GM21737 (cell line): ENCODE measurements at regions not wholly inside any gene's neighbourhood (a gene's known extent, or its start where the extent isn't known, plus 50 kb on each side); places are given as distances from the start of the nearest gene placed in this dataset.
"Not testable (repeated sequence)": the region's sequence is repeated elsewhere in the genome, so short reads cannot be mapped to it uniquely, and the experiment has no call there.

Experiments used
- ATAC-seq: cut with Tn5 transposase; IDR thresholded peaks from one replicate; pipeline ENCODE4 v1.9.1; 2021; ENCODE audit warnings: mild to moderate bottlenecking, moderate library complexity; ENCODE audit not compliant: unreplicated experiment

DNA sequence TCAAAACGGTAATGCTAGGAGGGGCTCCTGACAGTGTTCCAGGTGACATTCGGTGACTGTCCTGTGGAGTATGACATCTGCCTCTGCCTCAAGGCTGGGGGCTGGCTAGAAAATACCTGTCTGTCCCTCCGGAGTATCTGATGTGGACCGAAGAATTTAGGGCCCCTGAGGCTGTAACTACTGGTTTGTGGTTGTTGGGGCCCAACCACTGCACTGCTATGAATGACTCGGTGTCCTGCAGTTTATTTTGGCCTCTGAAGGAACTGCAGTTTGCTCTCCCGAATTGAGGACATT lies 198.9 kb upstream of the CAND1 start:
- ATAC-seq: no peak

DNA sequence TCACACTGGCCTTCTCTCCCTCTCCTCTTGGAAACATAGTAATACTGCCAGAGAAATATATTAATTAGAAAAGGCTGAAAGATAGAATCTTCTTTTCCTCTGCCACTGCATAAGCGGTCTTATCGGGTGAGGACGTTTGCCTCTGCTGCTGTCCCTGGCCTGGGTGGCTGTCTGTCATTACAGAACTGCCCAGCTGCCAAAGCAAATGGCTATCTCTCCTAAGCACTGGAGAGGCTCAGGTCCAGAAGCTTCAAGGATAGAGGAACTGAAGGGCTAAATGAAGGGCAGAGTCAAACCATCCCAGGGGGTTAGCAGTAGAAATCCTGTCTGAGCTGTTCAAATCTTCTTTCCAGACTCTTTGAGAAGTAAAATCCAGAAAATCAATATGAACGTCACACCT lies 198.6 kb upstream of the CAND1 start:
- ATAC-seq: no peak

DNA sequence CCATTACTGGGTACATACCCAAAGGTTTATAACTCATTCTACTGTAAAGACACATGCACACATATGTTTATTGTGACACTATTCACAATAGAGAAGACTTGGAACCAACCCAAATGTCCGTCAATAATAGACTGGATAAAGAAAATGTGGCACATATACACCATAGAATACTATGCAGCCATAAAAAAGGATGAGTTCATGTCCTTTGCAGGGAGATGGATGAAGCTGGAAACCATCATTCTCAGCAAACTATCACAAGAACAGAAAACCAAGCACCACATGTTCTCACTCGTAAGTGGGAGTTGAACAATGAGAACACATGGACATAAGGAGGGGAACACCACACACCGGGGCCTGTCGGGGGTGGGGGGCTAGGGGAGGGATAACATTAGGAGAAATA lies 196.9 kb upstream of the CAND1 start:
- not testable (repeated sequence) for ATAC-seq

DNA sequence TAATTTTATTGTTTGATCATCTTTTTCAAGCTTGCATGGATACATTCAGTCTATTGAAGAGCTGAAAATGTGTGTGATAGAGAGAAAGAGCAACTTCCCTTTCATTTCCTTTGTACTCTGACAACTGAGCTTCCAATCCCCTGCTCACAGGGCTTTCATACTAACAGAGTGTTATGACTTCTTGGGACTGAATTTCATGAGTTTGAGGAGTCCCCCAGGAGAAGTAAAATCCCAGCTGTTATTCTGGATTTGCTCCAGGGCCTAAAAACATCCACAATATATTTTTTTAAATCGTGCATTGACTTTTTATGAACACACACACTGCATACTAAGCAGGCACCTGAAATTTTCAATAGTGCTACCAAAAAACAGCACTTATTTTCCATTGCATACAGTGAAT lies 195.8 kb upstream of the CAND1 start:
- no peak for ATAC-seq

- ATAC-seq: no peak
Measured at GRCh38 chr12:67074072-67074471, 195.1 kb upstream of the CAND1 start.

GRCh38 chr12:67077617-67078016 lies 191.5 kb upstream of the CAND1 start:
- no peak for ATAC-seq

DNA sequence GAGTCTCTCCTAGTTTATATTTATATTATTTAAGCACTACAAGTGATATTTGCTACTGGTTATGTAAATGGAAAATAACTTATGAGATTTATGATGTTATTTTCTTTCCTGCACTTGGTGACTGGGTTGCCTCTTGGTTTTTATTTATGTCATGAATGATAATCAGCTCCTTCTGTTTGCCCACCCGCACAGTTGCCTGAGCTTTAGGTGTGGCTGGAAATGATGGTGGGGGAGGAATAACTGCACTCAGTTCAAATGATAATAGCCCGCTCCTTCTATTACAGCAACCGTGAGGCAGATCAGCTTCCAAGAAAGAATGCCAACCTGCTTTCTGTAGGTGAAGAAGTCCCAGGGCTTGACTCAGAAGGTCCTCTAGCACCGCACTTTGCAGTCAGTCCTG lies 190.2 kb upstream of the CAND1 start:
- no peak for ATAC-seq

DNA sequence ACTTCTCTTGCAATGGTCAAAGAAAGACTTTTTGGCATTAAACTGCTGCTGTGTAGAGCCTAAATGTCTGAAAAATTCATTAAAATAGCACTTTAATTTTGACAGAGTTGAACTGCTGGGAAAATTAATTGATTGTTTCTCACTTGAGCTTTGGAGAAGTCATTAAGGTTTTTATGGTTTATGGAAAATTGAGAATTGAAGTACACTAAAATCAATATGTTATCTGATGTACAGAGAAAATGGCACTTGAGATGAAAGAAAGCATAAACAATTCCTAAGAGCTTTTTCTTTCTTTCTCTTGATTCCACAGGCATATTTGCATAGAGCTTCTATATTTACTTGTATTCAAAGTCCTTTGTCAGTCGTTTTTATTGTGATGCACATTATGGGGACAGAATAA lies 188.5 kb upstream of the CAND1 start:
- no peak for ATAC-seq

GRCh38 chr12:67082221-67082620 lies 186.9 kb upstream of the CAND1 start:
- ATAC-seq: no peak

DNA sequence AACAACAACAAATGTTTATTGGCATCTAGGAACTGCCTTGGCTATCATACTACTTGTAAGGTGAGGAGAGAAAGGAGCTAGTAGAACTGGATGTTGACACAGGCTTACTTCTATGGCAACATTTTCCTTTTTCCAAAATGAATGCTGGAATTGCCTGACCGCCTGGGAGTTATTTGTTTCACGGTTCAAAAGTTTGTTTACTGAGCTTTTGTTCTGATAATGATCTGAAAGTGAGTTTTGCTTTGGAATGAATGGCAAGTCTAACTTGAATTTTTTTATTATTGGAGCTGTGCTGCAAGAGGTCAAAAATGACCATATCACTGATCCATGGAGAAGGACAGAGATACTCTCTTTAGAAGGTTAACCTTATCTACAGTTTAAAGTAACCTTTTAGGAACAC lies 183.5 kb upstream of the CAND1 start:
- ATAC-seq: no peak

DNA sequence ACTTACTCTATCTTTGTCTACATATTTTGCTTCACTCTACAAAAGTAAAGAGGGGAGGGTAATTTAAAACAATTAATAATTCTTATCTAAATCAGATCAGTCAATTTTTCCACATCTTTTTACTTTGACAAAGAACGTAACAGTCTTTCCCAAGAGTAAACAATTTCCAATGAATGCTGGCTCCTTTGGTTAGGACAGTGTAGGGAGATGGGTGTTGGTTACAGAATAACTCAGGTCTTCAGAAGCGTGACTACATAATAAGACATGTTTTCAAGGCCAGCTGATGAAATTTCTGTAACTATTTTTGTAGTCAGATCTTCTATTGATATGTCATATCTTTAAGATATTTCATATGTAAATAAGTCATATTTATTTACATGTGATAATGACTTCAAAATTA lies 183.0 kb upstream of the CAND1 start:
- no peak for ATAC-seq

- no peak for ATAC-seq
Measured at GRCh38 chr12:67088401-67089118, 180.6 kb upstream of the CAND1 start.

DNA sequence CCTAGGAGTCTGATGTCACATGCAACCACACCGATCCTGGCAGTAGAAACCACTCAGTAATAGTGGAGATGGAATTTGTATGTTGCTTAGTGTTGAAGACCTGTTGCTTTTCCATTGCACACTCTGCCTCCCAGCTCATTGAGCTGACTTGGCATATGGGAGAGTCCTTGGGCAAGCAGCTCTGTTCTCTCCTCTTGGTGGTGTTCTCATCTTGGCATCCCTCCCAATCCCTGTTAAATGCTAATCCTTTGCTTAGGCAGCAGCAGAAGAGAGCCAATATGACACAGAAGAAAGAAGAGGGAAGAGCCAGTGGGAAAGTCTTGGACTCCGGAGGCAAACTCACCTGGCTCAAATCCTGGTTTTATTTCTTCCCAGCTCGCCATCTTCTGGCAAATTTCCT lies 178.0 kb upstream of the CAND1 start:
- ATAC-seq: no peak

- ATAC-seq: no peak
Measured at GRCh38 chr12:67091678-67092077, 177.5 kb upstream of the CAND1 start.

- ATAC-seq: not testable (repeated sequence)
Measured at GRCh38 chr12:67092934-67093333, 176.2 kb upstream of the CAND1 start.

- ATAC-seq: no peak
Measured at GRCh38 chr12:67096533-67097318, 172.4 kb upstream of the CAND1 start.

DNA sequence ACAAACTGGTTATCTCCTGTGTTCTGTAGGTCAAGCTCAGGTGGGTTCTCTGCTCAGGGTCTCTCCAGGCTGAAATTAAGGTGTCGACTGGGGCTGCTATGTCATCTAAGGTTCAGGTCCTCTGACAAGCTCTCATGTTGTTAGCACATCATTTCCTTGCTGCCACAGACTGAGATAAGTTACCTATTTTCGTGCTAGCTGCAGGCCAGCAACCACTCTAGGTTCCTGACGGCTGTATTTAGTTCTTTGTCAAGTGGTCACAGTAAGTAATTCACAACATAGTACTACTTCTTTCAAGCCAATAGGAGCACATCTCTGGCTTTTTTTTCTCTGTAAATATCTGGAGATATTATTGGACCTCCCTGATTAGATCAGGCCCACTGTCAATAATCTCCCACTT lies 169.3 kb upstream of the CAND1 start:
- no peak for ATAC-seq

GRCh38 chr12:67103521-67103920 lies 165.6 kb upstream of the CAND1 start:
- ATAC-seq: no peak

- ATAC-seq: no peak
Measured at GRCh38 chr12:67107235-67107634, 161.9 kb upstream of the CAND1 start.

DNA sequence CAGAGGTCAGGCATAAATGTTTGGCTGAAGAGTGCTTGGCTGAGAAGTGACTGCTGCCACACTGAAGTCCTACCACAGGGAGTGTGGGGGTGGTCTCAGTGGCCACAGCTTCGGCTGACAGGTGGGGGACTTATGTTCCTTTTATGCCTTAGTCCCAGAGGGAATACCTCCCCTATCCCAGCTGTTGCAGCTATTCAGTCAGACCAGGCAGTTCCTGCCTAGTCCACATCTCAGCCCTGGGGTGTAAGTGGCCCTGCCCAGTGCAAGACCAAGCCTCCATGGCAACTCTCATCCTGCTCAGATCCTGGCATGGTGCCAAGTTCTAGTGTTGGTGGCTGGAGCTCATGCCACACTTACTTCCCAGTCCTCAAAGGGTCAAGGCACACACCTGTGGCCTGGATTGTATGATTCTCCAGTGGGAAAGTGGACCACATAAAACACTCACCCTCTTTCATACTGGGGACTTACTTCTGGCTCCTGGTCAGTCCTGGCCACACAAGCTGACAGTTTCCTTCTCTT lies 161.3 kb upstream of the CAND1 start:
- ATAC-seq: no peak

- ATAC-seq: not testable (repeated sequence)
Measured at GRCh38 chr12:67110345-67110744, 158.8 kb upstream of the CAND1 start.

GRCh38 chr12:67111182-67111581 lies 158.0 kb upstream of the CAND1 start:
- no peak for ATAC-seq
